ENCODE measurements at regions not wholly inside any gene's neighbourhood (a gene's known extent, or its start where the extent isn't known, plus 50 kb on each side); places are given as distances from the start of the nearest gene placed in this dataset.
"Not testable (repeated sequence)": the region's sequence is repeated elsewhere in the genome, so short reads cannot be mapped to it uniquely, and the experiment has no call there.

DNA sequence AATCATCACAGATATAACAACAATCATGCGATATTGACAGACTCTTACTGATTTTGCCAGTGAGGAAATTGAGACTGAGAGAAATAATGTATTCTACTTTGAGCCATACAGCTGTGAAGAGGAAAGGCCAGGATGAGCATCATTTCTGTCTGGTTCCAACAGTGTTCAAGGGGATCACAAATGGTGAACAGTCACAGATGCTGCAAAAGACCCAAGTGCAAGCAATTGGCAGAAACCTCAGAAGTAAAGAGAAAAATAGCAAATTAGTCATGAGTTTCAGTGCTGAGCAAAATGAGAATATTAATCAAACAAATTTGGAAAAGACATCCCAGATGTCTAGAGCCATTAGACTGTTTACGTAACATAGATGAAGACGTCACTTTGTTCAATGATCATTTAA lies 114.1 kb downstream of the RAB38 start:
- no peak for DNase-seq (ENCODE audit: low spot score)

DNA sequence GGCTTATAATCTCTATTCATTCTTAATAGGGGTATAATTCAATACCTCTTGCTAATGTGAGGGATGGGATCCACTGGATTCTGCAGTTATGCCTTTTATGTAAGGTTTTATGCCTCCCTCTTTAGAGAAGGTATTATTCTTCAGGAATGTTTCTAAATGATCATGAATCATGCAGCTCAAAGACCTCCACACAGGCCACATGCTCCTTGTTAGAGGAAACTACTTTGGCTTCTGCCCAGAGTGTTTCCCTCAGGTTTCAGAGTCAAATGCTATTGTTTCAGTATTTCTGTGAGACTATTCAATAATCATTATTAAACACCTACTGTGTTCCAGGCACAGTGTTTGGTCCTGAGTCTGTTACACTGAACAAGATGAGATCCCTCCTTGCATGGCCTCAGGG lies 115.9 kb downstream of the RAB38 start:
- no peak for DNase-seq (ENCODE audit: low spot score)

DNA sequence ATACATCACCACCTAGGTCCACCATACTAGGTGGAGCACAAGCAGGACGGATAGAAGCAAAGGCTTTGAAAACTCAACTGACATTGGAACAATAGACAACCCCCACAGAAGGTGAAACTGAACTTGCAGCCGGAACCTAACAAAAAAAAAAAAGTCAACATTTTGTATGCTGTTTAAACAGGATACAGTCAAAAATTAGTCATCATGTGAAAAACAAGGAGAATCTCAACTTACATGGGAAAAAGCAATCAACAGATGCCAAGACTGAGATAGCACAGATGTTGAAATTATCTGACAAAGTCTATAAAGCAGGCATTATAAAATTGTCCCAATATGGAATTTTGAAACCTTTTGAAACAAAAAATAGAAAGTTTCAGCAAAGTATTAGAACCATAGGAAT lies 123.8 kb downstream of the RAB38 start:
- no peak for DNase-seq (ENCODE audit: low spot score)

- DNase-seq (ENCODE audit: low spot score): no peak
Observed at GRCh38 chr11:88050247-88050646, 125.0 kb downstream of the RAB38 start.

DNA sequence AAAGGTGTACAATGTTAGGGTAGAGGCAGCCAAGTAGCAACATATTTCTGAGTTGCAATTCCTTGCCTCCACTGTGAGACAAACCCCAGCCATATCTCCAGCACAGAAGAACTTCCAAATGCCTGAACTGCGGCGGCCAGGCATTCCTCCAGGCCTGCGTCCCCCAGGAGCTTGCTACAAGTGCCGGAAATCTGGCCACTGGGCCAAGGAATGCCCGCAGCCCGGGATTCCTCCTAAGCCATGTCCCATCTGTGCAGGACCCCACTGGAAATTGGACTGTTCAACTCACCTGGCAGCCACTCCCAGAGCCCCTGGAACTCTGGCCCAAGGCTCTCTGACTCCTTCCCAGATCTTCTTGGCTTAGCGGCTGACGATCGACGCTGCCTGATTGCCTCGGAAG lies 130.0 kb downstream of the RAB38 start:
- not testable (repeated sequence) for DNase-seq (ENCODE audit: low spot score)

- DNase-seq (ENCODE audit: low spot score): not testable (repeated sequence)
Observed at GRCh38 chr11:88044658-88045057, 130.6 kb downstream of the RAB38 start.

- DNase-seq (ENCODE audit: low spot score): no peak
Observed at GRCh38 chr11:88043149-88043548, 132.1 kb downstream of the RAB38 start.

DNA sequence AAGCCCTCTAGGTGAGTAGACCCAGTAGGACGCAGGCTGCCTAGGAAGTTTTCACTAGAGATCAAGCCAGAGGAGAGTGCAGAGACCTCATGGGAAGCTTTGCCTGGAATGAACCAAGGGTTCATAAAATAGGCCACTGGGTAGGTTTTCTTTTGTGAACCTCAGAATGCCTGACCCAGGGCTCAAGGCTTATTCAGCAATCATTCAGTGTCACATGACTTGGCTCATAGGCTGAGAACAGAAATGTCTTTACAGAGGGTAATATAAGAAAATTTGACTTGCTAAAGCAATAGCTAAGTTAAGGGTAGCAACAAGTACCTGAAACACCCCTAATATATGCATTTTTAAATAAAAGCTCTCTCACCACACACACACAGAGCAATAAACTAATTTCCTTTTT lies 132.6 kb downstream of the RAB38 start:
- no peak for DNase-seq (ENCODE audit: low spot score)

GRCh38 chr11:88042238-88042637 lies 133.0 kb downstream of the RAB38 start:
- DNase-seq (ENCODE audit: low spot score): no peak

GRCh38 chr11:88041679-88042078 lies 133.6 kb downstream of the RAB38 start:
- DNase-seq (ENCODE audit: low spot score): no peak

DNA sequence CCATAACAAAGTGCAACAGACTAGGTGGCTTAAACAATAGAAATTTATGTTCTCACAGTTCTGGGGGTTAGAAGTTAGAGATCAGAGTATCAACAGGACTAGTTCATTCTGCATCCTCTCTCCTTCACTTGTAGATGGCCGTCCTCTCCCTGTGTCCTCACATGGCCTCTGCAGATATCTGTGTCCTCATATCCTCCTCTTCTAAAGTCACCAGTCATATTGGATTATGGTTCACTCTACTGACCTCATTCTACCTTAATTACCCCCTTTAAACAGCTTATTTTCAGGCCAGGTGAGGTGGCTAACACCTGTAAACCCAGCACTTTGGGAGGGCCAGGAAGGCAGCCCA lies 135.1 kb downstream of the RAB38 start:
- DNase-seq (ENCODE audit: low spot score): no peak

GRCh38 chr11:88039476-88040147 lies 135.6 kb downstream of the RAB38 start:
- DNase-seq (ENCODE audit: low spot score): no peak

GRCh38 chr11:88038063-88038462 lies 137.2 kb downstream of the RAB38 start:
- DNase-seq (ENCODE audit: low spot score): no peak

DNA sequence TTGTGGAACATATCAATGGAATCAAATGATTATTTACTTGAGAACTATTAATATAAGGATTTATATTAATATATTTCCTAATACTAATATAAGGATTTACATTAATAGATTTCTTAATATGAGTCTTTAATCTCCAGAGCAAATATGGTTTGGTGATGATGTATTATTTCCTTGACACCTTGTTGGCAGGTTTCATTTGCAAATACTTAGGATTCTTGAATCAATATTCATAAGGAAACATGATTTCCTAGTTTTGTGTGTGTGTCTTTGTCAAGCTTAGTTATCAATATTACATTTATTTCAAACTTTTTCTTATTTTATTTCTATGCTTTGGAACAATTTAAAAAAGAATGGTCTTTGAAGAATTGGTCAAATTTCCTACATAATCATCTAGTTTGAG lies 138.5 kb downstream of the RAB38 start:
- no peak for DNase-seq (ENCODE audit: low spot score)

DNA sequence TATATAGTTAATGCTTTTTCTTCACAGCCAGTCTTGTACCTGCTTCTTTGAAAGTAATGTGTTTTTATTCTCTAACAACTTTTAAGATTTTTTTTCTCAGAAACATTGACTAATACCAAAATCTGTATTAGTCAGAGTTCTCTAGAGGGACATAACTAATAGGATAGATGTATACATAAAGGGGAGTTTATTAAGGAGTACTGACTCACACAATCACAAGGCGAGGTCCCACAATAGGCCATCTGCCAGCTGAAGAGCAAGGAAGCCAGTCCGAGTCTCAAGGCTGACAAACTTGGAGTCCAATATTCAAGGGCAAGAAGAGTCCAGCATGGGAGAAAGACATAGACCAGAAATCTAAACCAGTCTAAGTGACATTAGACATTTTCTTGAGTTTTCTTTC lies 140.0 kb downstream of the RAB38 start:
- DNase-seq (ENCODE audit: low spot score): no peak

- no peak for DNase-seq (ENCODE audit: low spot score)
Observed at GRCh38 chr11:88017666-88018065, 157.6 kb downstream of the RAB38 start.

- DNase-seq (ENCODE audit: low spot score): peak; percentile 64
Observed at GRCh38 chr11:88016392-88017170, 158.7 kb downstream of the RAB38 start.

- DNase-seq (ENCODE audit: low spot score): no peak
Observed at GRCh38 chr11:88015170-88015569, 160.1 kb downstream of the RAB38 start.

GRCh38 chr11:88013508-88014065 lies 161.7 kb downstream of the RAB38 start:
- no peak for DNase-seq (ENCODE audit: low spot score)

DNA sequence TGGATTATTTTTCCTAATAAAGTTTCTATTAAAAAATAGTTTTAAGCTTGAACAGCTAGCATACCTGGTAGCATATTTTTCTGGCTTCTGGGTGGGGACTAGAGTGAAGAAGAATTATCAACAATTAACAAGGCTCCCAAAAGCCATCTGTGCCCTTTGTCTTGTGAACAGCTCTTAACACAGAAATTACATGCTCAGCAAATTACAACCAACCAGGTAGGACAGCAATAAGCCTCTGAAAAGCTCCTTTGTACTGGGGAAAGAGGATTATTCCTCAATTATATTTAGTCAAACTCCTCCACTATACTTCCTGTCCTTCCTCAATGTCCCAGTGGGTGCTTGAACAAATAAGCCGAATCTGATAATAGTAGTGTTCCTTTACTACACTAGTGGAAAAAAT lies 162.8 kb downstream of the RAB38 start:
- no peak for DNase-seq (ENCODE audit: low spot score)

DNA sequence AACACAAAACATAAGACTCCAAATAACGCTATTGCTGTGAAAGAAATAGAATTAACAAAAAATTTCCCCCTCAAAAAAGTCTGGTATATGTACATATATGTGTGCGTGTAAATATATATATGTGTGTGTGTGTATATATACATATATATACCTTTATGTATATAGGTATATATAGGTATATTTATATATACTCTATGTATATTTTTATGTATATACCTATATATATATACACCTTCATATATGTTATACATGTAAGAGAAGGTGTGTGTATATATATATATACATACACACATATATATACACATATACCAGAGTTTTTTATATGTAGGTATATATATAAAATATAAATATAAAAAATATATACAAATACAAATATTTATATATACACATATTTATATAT lies 199.2 kb downstream of the RAB38 start:
- DNase-seq (ENCODE audit: low spot score): no peak

GRCh38 chr11:87974797-87975196 lies 200.4 kb downstream of the RAB38 start:
- no peak for DNase-seq (ENCODE audit: low spot score)

DNA sequence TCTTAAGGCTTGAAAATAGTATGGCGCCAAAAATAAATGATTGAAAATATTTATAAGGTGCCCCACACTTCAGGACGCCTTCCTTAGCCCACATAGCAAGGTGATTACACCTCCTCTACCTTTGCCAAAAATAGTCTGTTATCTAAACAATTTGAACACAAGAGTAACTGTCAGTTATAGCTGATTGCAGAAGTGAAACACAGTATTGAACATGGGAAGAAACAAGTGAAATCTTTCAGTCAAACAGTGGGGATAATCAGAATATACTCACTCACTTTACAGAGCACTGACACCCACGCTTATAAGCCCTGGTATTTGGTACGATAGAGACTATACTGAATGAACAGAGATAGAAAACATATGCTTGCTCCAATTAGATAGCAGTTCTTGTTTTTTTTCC lies 203.1 kb downstream of the RAB38 start:
- DNase-seq (ENCODE audit: low spot score): no peak

- no peak for DNase-seq (ENCODE audit: low spot score)
Observed at GRCh38 chr11:87971354-87971753, 203.9 kb downstream of the RAB38 start.

Measured in CD4-positive, alpha-beta T cell treated with Interleukin-15 for 4 hours (primary cell).